Hypothalamus (tissue), 51 donors: ENCODE measurements at regions not wholly inside any gene's neighbourhood (a gene's known extent, or its start where the extent isn't known, plus 50 kb on each side); places are given as distances from the start of the nearest gene placed in this dataset.
"Not testable (repeated sequence)": the region's sequence is repeated elsewhere in the genome, so short reads cannot be mapped to it uniquely, and the experiment has no call there.

ENCODE experiments used
- DNase-seq, 51 donors: peaks; one replicate each; lab custom pipeline; 2025; lab: John Stamatoyannopoulos, UW

DNA sequence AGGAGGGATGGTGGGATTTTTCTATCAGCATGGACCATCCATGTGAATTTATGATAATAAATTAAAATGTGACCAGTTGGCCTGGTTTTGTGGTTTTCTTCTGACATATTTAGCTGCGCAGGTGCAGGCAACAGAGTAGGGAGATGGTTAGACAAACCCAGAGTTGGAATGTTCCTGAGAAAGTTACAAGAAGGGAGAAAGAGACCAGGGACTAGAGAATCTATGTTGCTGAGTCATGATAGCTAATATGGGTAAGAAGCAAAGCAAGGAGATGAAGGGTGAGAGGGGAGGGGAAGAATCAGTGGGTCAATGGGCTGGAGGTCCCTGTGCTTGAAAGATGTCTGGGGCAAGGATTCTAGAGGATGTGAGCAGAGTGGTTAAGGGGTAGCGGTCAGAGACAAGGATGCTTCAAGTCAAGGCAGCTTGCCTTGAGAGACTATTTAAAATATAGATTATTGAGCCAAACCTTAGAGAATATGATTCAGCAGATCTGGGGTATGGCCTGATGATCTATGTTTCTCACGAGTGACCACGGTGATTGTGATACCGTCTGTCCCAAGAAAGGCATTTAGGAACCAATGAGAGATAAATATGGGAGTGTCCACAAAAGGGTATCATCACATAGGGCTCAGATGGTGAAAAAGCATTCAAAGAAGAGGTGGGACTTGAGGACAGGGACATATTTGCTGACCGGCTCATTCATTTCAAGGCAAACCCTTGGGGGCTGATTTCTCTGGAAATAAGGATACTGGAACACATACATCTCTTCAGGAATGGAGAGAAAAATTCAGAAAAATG lies 219.7 kb upstream of the PLD5 start:
- DNase-seq, result no peak

- DNase-seq, result no peak
These were observed 214.5 kb upstream of the PLD5 start for GRCh38 chr1:242738702-242739645.

GRCh38 chr1:242736611-242737010 lies 212.1 kb upstream of the PLD5 start:
- DNase-seq, result no peak

GRCh38 chr1:242735323-242735722 lies 210.8 kb upstream of the PLD5 start:
- DNase-seq, result no peak

DNA sequence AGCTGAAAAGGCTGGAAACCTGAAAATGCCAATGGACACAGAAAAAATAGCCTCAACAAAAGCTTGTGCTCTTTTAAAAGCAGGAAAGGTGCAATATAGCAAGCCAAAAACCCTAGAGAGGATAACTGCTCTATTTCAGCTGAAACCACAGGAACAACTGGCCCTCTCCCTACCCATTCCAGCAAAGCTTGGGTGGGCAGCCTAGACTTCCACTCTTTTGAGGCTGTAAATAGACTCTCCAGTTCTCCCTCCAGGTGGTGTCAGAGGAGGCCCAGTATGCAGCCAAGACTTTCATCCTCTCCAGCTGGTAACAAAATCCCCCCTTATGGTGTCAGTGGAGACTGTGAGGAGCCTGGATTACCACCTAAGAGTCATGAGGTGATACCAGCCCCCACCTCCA lies 206.9 kb upstream of the PLD5 start:
- no peak for DNase-seq

GRCh38 chr1:242728696-242729095 lies 204.2 kb upstream of the PLD5 start:
- no peak for DNase-seq

- DNase-seq, result peak in 4 of 51 donors; percentile 3 to 11 (median 7)
These were observed 198.7 kb upstream of the PLD5 start for GRCh38 chr1:242723044-242723716.

DNA sequence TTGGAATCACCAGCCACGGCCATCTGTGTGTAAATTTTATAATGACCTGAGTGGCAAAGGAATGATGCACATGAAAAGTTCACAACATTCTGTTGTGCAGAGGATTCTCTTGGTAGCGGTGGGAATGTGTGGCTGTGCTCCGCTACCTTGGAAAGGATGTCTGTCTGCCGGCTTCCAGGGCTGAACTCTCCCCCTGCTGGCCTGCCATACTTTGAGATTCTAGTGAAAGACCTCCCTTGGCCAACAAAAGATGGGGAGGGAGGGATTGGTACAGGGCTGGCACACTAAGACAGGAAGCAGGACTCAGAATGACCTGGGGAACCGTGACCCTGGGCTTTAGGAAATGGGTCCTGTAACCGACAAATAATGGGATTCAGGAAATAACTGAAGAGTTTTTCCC lies 194.5 kb upstream of the PLD5 start:
- DNase-seq, result no peak

DNA sequence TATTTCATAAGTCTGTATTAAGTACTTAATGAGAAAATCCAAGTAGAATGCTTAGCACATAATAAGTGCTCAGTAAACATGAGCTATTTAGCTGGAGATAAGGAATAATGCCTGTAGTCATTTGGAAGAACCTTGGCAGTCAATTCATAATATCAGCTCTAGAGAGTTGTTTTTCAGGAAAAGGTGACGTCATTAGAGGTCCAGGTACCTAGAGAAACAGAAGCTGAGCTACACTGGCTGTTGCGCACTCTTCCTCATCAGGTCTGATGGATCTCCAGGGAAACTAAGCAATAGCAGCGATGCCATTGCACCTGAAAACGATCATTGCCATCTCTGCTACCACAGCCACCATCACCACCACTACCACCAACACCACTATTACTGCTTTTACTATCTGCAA lies 187.8 kb upstream of the PLD5 start:
- no peak for DNase-seq

- DNase-seq, result no peak
These were observed 186.3 kb upstream of the PLD5 start for GRCh38 chr1:242710847-242711246.

- DNase-seq, result no peak
These were observed 185.8 kb upstream of the PLD5 start for GRCh38 chr1:242710286-242710685.

GRCh38 chr1:242703467-242703866 lies 179.0 kb upstream of the PLD5 start:
- DNase-seq, result no peak

- DNase-seq, result no peak
These were observed 168.5 kb upstream of the PLD5 start for GRCh38 chr1:242692988-242693387.

DNA sequence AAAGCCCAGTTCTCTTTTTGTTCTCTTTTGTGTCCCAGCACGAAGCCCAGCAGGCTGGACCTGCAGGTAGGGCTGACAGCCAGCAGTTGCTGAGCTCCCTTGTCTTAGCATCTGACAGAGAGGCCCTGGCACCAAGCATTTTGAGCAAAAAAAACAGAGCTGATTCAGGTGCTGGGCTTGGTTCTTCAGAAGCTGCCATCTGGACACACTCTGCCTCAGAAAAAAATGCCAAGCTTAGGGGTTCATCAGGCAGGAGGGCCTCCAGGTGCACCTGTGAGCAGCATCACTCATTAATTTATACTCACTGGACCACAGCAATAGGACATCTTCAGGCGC lies 167.1 kb upstream of the PLD5 start:
- DNase-seq, result peak in 3 of 51 donors; percentile 3 to 11 (median 10)

- peak in 6 of 51 donors; percentile 2 to 20 (median 6) for DNase-seq
These were observed 166.5 kb upstream of the PLD5 start for GRCh38 chr1:242690849-242691609.

DNA sequence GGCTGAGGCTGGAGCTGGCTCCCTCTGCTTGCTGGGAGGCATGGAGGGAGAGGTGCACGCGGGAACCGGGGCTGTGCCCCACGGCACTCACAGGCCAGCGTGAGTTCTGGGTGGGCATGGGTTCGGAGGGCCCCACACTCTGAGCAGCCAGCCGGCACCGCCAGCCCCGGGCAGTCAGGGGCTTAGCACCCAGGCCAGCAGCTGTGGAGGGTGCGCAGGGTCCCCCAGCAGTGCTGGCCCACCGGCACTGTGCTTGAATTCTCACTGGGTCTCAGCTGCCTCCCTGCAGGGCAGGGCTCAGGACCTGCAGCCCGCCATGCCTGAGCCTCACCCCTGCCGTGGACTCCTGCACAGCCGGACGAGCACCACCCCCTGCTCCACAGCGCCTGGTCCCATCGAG lies 164.9 kb upstream of the PLD5 start:
- DNase-seq, result no peak

DNA sequence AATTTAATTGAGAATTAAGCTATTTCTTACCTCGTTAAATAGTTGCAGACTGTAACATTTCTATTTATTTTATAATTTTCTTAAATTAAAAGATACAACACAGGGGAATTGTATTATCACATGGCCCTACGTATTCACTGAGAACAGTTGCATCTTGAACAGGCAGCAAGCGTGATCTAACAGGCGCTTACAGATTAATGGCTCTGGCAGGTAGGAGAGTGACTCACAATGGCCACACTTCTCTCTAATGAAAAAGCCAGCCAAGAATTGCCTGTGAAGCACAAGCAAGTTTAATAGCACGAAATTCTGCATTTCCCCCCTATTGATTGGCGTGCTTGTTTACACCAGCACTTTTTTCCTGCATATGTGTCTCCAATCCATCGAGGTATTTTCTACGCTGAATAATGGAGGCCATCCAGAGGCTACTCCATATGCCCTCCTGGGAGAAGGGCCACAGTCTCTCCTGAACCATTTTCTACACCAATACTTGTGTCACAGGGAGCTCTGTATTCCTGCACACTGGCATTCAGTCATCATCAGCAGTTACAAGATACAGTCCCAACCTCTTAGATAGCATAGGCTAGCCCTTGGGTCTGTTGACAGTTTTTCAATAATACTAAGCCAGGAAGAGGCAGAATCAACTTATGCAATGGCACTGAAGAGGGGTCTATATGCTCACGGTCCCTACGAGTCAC lies 150.6 kb upstream of the PLD5 start:
- DNase-seq, result no peak

DNA sequence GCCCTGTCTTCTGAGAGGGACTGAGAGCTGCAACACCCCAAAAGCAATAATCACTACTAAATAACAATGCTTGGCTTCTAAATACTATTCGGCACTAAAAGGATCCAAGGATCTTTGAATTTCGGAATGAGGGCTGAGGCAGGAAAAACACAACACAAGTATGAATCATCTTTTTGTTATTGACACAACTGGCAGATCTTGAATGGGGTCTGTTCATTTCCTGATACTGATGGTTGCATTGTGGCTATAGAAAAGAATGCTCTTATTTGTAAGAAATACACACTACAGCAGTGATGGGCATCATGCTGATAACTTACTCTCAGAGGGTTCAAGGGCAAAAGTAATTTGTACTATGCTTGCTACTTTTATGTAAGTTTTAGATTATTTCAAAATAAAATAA lies 149.2 kb upstream of the PLD5 start:
- DNase-seq, result peak in 3 of 51 donors; percentile 30 to 69 (median 34)

DNA sequence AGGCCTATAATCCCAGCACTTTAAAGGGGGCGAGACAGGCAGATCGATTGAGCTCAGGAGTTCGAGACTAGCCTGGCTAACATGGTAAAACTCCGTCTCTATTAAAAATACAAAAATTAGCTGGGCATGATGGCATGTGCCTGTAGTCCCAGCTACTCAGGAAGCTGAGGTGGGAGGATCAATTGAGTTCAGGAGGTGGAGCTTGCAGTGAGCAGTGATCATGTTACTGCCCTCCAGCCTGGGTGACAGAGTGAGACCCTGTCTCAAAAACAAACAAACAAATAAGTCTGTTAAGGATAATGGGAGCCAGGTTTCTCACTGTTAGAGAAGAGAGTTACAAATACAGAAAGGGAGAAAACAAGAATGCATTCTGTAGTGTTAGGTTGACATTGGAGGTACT lies 148.7 kb upstream of the PLD5 start:
- not testable (repeated sequence) for DNase-seq

GRCh38 chr1:242670019-242670418 lies 145.5 kb upstream of the PLD5 start:
- no peak for DNase-seq
